ENCODE measurements at regions not wholly inside any gene's neighbourhood (a gene's known extent, or its start where the extent isn't known, plus 50 kb on each side); places are given as distances from the start of the nearest gene placed in this dataset.

DNA sequence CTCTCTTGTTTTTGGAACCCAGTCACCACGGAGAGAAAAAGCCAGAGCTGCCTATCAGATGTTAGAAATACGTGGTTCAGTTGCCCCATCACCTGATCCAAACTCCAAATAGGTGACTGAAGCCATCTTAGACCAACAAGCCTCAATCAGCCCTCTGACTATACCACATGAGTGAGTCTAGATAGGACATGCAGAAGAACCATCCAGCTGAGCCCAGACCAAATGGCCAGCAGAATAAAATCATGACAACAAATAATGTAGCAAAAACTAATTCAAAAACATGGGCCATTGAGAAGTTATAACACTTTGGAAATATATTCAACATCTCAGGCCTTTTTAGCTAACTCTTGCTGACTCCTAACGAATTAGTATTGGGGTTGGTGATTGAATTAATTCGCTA lies 348.4 kb upstream of the C1orf87 start:
- POLR2A ChIA-PET (ENCODE audit: low non-redundant PET) = no interaction called here
- TF ChIP-seq EZH2 (IDR thresholded peaks at IDR 0.05; ENCODE audit: borderline replicate concordance, low read depth, low read length, poor library complexity, severe bottlenecking) = no peak
- TF ChIP-seq, protein P1, sequence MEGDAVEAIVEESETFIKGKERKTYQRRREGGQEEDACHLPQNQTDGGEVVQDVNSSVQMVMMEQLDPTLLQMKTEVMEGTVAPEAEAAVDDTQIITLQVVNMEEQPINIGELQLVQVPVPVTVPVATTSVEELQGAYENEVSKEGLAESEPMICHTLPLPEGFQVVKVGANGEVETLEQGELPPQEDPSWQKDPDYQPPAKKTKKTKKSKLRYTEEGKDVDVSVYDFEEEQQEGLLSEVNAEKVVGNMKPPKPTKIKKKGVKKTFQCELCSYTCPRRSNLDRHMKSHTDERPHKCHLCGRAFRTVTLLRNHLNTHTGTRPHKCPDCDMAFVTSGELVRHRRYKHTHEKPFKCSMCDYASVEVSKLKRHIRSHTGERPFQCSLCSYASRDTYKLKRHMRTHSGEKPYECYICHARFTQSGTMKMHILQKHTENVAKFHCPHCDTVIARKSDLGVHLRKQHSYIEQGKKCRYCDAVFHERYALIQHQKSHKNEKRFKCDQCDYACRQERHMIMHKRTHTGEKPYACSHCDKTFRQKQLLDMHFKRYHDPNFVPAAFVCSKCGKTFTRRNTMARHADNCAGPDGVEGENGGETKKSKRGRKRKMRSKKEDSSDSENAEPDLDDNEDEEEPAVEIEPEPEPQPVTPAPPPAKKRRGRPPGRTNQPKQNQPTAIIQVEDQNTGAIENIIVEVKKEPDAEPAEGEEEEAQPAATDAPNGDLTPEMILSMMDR (conservative IDR thresholded peaks at IDR 0.05; ENCODE audit: low read depth, low read length) = no peak
- intact Hi-C loops (cut with micrococcal nuclease; ENCODE audit: unreplicated experiment) = no loop called here

DNA sequence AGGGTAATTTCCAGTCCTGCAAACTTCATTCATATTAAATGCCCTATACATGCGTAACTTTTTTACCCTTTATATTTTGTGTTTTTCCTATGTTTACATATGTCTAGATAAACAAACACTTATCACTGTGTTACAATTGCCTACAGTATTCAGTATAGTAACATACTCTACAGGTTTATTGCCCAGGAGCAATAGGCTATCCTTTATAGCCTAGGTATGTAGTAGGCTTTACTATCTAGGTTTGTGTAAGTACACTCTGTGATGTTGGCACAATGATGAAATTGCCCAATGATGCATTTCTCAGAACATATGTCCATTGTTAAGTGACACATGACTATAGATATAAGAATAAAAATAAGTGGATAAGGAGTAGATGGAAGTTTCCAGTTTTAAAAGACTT lies 345.5 kb upstream of the C1orf87 start:
- Histone ChIP-seq H3K4me1 (ENCODE audit: insufficient read depth, low read length, poor library complexity, severe bottlenecking) (no peaks in the 10 kb centered on the region), H3K4me3 (ENCODE audit: low read depth, low read length, poor library complexity, severe bottlenecking) (no peak overlapping the region), H3K36me3 (ENCODE audit: insufficient read depth, low read length, poor library complexity, severe bottlenecking) (no peaks in the 10 kb centered on the region), H3K27ac (ENCODE audit: low read depth, low read length, poor library complexity, severe bottlenecking) (no peak overlapping the region), H3K9me3 (ENCODE audit: low read depth, low read length, poor library complexity, severe bottlenecking) (no peaks in the 10 kb centered on the region), H3K27me3 (replicated peaks; ENCODE audit: insufficient read depth, low read depth, low read length, poor library complexity) (peaks cover 15% of the 10 kb centered on the region)
- BruUV-seq (replicated peaks) = no TSS peak
- intact Hi-C loops (cut with micrococcal nuclease; ENCODE audit: unreplicated experiment) = no loop called here
- POLR2A ChIA-PET (ENCODE audit: low non-redundant PET) = no interaction called here
- CTCF ChIA-PET = no interaction called here
- TF ChIP-seq EZH2 (IDR thresholded peaks at IDR 0.05; ENCODE audit: borderline replicate concordance, low read depth, low read length, poor library complexity, severe bottlenecking) = no peak
- TF ChIP-seq, protein P1 (conservative IDR thresholded peaks at IDR 0.05; ENCODE audit: low read depth, low read length) = no peak
- DNase-seq (ENCODE audit: low spot score) = no peak

More for the DNA sequence above, 348.4 kb upstream of the C1orf87 start:
- CTCF ChIA-PET = no interaction called here
- no peaks in the 10 kb centered on the region for H3K4me1 ChIP-seq (ENCODE audit: insufficient read depth, low read length, poor library complexity, severe bottlenecking)
- H3K27ac ChIP-seq (ENCODE audit: low read depth, low read length, poor library complexity, severe bottlenecking) = no peak overlapping the region
- no peaks in the 10 kb centered on the region for H3K9me3 ChIP-seq (ENCODE audit: low read depth, low read length, poor library complexity, severe bottlenecking)
- H3K27me3 ChIP-seq (replicated peaks; ENCODE audit: insufficient read depth, low read depth, low read length, poor library complexity) = peaks cover 11% of the 10 kb centered on the region
- H3K4me3 ChIP-seq (ENCODE audit: low read depth, low read length, poor library complexity, severe bottlenecking) = no peak overlapping the region
- no TSS peak for BruUV-seq (replicated peaks)
- H3K36me3 ChIP-seq (ENCODE audit: insufficient read depth, low read length, poor library complexity, severe bottlenecking) = no peaks in the 10 kb centered on the region
- no peak for DNase-seq (ENCODE audit: low spot score)

DNA sequence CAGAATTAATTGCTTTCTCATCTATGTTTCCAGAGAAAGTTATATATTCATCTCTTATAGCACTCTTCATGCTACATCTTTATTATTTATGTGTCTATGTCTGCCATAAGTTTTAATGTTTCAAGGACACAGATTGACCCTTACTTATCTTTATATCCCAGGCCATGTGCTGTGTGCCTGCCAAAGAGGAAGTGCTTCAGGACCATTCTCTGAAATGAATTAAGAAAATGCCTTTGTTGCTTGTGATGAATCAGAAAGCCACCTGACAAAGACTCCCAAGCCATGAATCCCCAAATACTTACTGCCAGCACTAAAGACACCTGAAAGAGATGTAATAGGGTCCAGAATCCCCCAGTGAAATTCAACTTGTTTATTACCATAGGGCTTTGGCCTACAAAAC lies 342.1 kb upstream of the C1orf87 start:
- H3K27me3 ChIP-seq (replicated peaks; ENCODE audit: insufficient read depth, low read depth, low read length, poor library complexity) = peaks cover 45% of the 10 kb centered on the region
- no peaks in the 10 kb centered on the region for H3K36me3 ChIP-seq (ENCODE audit: insufficient read depth, low read length, poor library complexity, severe bottlenecking)
- no peak for TF ChIP-seq EZH2 (IDR thresholded peaks at IDR 0.05; ENCODE audit: borderline replicate concordance, low read depth, low read length, poor library complexity, severe bottlenecking)
- TF ChIP-seq, protein P1 (conservative IDR thresholded peaks at IDR 0.05; ENCODE audit: low read depth, low read length) = no peak
- no peak overlapping the region for H3K4me3 ChIP-seq (ENCODE audit: low read depth, low read length, poor library complexity, severe bottlenecking)
- H3K4me1 ChIP-seq (ENCODE audit: insufficient read depth, low read length, poor library complexity, severe bottlenecking) = no peaks in the 10 kb centered on the region
- H3K27ac ChIP-seq (ENCODE audit: low read depth, low read length, poor library complexity, severe bottlenecking) = no peak overlapping the region
- ChIA-PET POLR2A (ENCODE audit: low non-redundant PET) (no interaction called here), CTCF (no interaction called here)
- no peak for DNase-seq (ENCODE audit: low spot score)
- BruUV-seq (replicated peaks) = no TSS peak
- H3K9me3 ChIP-seq (ENCODE audit: low read depth, low read length, poor library complexity, severe bottlenecking) = no peaks in the 10 kb centered on the region
- intact Hi-C loops (cut with micrococcal nuclease; ENCODE audit: unreplicated experiment) = no loop called here

Measured in A673 (cell line).